HG02588 (cell line): ENCODE measurements at regions not wholly inside any gene's neighbourhood (a gene's known extent, or its start where the extent isn't known, plus 50 kb on each side); places are given as distances from the start of the nearest gene placed in this dataset.

ENCODE experiments used
- ATAC-seq: cut with Tn5 transposase; IDR thresholded peaks from one replicate; pipeline ENCODE4 v1.9.1; 2021; ENCODE audit warnings: mild to moderate bottlenecking, moderate library complexity; ENCODE audit not compliant: unreplicated experiment

- no peak for ATAC-seq
These were observed 194.3 kb upstream of the MTNR1B start for GRCh38 chr11:92775003-92775676.

- no peak for ATAC-seq
These were observed 192.8 kb upstream of the MTNR1B start for GRCh38 chr11:92776676-92777075.

DNA sequence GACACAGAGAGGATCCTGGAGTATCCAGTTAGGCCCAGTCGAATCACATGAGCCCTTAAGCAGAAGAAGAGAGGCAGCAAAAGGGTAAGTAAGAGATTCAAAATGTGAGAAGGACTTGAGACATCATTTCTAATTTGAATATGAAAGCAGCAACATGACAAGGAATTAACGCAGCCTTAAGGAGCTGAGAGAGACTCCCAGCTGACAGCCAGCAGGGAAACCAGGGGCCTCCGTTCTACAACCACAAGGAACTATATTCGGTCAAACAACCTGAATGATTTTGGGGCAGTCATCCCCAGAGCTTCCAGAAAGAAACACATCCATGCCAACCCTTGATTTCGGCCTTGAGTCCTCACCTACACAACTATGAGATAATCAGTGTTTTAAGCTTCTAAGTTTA, 189.7 kb upstream of the MTNR1B start:
- ATAC-seq, result no peak

DNA sequence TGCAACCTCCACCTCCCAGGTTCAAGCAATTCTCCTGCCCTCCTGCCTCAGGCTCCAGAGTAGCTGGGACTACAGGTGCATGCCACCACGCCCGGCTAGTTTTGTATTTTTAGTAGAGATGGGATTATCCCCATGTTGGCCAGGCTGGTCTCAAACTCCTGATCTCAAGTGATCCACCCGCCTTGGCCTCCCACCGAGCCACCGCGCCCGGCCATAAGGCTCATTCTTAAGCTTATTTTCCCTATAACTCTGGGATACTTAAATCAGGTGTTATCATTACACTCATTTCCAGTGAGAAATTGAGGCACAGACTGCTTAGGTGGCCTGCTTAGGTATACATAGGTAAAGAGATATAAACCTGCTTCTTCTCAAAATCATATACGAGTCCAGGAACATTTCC, 188.3 kb upstream of the MTNR1B start:
- ATAC-seq, result no peak

DNA sequence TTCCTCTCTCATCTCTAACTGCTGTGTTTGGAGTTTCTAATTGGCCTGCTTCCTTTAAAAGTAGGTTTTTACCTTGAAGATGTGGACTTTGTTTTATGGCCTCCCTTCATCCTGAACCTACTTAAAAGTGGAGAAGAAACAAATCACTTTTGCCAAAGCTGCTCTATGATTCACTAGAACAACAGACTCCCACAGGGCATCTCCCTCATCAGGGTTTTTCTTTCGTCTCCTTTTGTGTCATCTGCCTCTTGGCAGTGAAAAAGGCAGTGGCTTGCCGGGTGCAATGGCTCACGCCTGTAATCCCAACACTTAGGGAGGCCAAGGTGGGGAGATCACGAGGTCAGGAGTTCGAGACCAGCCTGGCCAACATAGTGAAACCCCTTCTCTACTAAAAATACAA, 186.6 kb upstream of the MTNR1B start:
- no peak for ATAC-seq

GRCh38 chr11:92784331-92784730, 185.1 kb upstream of the MTNR1B start:
- no peak for ATAC-seq

DNA sequence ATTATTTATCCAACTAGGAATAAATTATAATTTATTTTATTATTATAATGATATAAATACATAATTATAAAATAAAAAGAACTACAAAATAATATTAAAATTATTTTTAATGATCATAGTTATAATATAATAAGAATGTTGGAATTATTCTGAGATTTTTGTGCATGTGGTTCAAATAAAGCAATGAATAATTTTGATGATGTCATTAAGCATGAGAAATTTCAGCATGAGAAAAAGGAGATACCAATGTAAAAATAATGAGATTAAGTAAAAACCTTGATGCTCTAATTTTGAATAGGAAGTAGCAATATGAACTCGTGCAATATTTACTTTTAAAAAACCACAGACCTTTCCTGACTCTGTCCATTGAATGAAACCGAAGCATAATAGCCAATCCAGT, 181.8 kb upstream of the MTNR1B start:
- ATAC-seq, result no peak

GRCh38 chr11:92789761-92790160, 179.7 kb upstream of the MTNR1B start:
- ATAC-seq, result no peak

GRCh38 chr11:92790366-92790765, 179.1 kb upstream of the MTNR1B start:
- ATAC-seq, result no peak

GRCh38 chr11:92790926-92791616, 178.4 kb upstream of the MTNR1B start:
- no peak for ATAC-seq

- no peak for ATAC-seq
These were observed 177.6 kb upstream of the MTNR1B start for GRCh38 chr11:92791886-92792285.

- no peak for ATAC-seq
These were observed 176.3 kb upstream of the MTNR1B start for GRCh38 chr11:92793189-92793588.

GRCh38 chr11:92794783-92795182, 174.7 kb upstream of the MTNR1B start:
- no peak for ATAC-seq

DNA sequence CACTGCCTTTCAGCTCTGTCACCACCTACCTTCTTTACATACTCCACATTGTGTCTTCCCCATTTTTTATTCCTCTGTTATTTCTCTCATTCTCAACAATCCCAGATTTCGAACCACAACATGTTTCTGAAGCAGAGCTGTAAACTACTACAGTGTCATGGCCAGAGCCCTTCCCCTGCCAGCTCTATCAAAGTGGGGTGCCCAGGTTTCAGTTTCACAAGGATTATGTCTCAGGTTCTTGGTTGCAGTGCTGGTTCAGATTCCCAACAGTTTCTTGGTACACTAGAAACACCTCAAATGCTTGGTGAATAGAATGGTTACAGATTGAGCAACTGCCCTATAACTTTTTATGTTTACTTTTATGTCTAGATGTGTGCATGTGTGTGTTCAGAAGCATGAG, 172.7 kb upstream of the MTNR1B start:
- ATAC-seq, result no peak

GRCh38 chr11:92797874-92798273, 171.6 kb upstream of the MTNR1B start:
- no peak for ATAC-seq

GRCh38 chr11:92801685-92802084, 167.8 kb upstream of the MTNR1B start:
- ATAC-seq, result no peak

- ATAC-seq, result no peak
These were observed 166.8 kb upstream of the MTNR1B start for GRCh38 chr11:92802644-92803043.

DNA sequence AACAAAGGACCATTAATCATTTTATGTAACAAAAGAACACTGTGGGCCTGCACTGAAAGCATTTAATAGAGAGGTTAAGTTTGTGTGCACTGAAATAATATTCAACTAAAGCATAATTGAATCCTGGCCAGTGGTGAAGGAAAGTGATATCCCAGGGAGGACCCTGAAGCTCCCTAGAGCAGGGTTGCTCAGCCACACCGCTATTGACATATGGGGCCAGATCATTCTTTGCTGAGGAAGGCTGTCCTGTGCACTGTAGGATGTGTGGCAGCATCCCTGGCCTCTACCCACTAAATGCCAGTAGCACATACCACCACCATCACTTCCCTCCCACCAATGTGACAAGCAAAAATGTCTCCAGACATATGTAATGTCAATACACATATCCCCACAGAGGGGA, 166.1 kb upstream of the MTNR1B start:
- no peak for ATAC-seq

DNA sequence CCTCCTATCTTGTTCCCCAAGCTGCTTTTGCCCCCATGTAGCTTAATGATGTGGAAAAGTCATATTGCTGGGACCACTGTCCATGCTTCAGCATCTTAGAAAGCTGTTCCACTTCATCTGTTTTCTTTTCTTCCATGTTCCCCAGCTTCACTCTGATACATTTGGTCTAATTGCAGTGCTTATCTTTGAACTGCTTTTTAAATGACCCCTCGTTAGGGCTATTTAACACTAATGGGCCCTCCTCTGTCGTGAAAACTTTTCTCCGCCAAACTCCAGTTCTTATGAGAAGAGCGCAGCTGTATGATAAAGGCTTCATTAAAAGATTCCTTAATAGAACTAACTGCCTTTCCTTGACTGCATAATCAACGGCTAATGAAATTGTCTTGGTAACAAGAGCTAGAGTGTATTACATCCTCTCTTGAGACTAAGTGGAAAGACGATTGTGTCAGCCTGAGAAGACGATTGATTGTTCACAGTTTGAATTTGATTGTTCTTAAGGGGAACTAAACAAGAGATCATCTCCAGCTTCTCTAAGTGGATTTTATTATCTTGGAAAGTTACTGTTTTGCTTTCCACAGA, 165.0 kb upstream of the MTNR1B start:
- no peak for ATAC-seq

DNA sequence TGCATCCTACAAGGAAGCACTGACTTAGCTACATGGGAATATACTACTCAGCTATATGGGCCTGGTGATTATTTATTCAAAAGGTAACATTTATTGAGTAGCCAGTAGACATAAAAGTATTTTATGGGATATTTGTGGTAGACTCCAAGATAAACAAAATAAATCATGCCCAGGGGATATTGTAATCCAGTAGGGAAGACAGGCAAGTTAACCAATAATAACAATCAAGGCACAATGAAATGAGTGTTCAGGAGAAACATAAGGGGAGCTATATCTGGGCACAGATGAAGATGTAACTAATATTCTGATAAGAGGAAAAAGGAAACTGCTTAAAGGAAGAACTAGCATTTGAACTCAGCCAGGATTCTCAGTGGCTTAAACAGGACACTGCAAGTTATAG, 161.4 kb upstream of the MTNR1B start:
- no peak for ATAC-seq

- no peak for ATAC-seq
These were observed 158.9 kb upstream of the MTNR1B start for GRCh38 chr11:92810423-92811064.

- no peak for ATAC-seq
These were observed 158.1 kb upstream of the MTNR1B start for GRCh38 chr11:92811341-92811740.
